Mucosa of gallbladder (tissue), 1 donor: ENCODE measurements at regions not wholly inside any gene's neighbourhood (a gene's known extent, or its start where the extent isn't known, plus 50 kb on each side); places are given as distances from the start of the nearest gene placed in this dataset.

Experiments
- DNase-seq: peaks from one replicate; pipeline ENCODE4 v3.0.0-alpha.2; 2020; ENCODE audit warnings: low spot score
- donor health status: DM: no; HTN: no; CAD: no.

DNA sequence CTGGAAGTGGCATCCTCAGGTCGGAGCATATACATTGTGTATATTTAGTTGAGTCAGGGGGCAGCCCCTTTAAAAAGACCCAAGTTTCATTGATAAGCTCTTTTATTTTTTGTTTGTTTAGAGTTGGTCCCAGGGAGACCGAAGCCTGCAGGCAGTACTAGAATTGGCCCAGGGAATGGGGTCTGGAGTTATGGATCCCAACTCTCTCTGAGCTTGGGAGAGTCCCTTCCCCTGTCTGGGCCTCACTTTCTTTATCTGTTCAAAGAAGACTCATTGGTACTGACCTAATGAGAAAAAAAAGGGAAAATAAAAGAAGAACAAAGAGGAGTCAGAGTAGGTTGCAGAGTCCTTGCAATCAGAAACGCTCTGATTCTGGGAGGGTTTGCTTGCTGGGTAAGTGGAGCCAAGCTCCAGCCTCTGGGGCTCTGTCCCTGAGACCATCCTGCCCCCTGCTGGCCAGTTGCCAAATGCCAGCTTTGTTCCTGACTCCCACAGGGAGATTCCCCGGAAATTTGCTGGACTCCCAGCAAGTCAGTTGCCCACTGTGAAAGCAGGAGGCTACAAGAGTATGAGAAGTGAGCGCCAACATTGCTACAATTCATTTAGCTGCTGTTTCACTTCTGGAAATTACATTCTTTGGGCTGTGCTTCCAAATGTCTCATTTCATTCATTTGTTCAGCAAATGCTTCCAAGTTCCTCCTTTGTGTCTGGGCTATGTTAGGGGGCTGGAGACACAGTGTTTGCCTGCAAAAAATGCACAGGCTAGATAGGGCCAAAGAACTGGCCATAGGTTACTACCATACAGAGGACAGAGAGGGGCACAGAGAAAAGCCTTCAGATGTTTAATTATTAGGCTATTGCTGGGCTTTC lies 156.2 kb downstream of the MELK start:
- DNase-seq: peak; percentile 72

DNA sequence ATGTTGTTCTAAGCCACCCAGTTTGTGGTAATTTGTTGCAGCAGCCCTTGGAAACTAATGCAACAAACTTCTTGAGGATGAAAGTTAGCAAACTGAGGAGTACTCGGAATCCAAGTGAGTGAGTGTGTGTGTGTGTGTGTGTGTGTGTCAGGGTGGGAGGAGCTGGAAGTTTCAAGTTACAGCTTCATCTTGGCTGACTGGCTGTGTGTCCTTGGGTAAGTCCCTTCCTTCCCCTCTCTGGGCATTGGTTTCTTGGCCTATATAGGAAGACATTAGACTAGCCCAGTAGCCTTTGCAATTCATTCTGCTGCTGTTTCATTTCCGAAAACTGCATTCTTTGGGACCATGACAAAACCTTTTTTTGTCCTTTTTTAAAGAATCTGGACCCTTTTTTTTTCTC lies 157.2 kb downstream of the MELK start:
- DNase-seq: no peak

DNA sequence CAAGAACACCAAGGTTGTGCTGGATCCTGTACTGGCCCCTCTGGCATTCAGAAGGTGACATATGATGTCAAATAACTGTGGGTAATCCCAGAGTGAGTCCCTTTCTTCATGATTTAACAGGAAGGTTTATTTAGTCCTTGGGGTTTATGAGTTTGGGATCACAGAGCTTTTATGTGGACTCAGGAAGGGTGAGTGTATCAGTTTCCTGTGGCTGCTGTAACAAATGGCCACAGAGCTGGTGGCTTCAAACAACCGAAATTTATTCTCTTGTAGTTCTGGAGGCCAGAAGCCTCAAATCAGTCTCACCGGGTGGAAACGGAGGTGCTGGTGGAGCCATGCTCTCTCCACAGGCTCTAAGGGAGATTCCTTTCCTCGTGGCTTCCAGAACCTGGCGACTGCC lies 157.7 kb downstream of the MELK start:
- DNase-seq: no peak

DNA sequence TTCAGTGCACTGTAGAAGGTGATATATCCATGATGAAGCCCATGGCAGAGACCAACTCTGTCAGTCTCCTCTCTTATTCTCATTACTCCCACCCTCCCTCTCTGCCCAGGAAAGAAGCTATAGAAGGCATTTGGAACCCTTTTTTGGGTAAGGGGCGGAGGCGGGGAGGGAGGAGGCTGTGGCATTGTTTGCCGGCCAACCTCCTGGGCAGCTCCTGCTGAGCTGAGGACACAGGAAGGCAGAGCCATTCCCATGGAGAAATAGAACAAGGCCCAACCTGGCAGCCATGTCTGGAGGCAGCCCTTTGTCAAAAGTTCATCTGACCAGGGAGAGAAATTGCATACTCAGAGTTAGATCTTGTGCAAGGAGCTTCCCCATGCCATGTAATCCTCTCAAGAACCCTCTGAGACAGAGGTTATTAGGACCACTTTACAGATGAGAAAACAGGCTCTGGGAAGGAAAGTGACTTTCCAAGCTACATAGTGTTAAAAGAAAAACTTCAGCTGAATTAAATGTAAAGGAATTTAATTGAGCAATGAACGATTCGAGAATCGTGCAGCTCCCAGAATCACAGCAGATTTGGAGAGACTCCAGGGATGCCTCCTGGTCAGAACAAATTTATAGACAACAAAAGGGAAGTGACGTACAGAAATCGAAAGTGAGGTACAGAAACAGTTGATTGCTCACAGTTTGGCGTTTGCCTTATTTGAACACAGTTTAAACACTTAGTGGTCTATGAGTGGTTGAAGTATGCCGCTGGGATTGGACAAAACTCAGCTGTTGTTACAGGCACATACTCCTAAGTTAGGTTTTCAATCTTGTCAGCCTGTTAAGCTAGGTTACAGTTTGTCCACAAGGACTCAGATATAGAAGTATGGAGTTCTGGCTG lies 158.6 kb downstream of the MELK start:
- no peak for DNase-seq

DNA sequence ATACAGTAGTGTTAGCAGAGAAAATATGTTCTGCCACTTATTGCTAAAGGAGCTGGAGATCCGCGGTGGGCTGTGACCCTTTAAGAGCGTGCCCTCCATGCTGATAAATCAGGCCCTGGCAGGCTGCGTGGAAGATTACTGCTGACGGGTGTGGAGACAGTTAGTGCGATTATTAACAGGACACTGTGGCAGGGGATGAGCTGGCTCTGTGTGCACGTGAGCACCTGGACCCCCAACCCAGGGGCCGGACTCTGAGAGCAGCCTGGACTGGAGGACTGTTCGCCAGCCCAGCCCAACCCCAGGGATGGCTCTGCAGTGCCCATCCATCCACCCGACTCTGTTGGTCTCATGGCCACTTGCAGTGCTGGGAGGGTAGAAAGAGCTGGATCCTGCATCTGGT lies 162.0 kb downstream of the MELK start:
- DNase-seq: no peak

DNA sequence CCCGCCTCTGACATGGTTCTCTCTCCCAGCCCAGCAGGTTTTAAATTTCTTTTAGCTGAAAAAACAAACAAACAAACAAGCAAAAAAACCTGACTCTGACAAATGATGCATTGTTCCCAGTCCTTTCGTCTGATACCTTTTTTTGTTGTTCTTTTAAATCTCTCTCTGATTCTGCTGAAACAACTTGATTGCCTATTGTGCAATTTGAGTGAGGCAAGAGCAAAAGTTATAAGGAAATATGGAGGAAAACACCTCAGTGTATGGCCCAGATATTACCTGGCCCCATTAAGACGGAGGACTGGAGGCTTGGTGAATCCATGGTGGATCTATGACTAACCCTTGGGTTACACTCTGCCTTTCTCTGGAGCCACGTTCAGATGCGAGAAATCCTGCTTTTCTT lies 164.0 kb downstream of the MELK start:
- no peak for DNase-seq

DNA sequence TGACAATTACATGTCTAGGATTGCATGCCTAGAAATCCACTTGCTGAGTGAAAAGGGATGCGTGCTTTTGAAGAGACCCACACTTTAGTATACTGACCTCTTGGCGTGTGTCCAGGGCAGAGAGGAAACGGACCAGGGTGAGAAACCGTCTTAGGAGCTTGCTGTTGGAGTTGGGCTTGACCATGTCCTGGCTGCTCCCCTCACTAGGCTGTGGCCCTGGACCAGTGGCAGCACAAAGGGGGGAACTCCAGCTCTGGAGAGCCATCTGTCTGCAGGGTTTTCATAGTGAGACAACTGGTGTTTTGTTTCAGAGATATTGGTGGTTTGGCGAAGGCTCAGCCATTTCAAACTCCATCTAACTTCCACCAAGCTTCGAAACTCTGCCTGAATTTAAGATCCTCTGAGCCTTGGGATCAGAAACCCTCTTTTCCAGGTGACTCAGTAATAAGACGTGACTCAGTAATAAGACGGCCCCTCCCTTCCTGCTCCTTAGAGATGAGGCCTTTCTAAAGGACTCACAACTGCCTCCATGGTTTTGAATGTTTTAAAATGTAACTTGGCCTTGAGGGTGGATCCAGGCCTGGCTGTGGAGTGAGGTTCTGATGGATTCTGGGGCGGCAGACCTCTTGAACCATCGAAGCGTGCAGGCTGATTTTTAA lies 165.8 kb downstream of the MELK start:
- no peak for DNase-seq

DNA sequence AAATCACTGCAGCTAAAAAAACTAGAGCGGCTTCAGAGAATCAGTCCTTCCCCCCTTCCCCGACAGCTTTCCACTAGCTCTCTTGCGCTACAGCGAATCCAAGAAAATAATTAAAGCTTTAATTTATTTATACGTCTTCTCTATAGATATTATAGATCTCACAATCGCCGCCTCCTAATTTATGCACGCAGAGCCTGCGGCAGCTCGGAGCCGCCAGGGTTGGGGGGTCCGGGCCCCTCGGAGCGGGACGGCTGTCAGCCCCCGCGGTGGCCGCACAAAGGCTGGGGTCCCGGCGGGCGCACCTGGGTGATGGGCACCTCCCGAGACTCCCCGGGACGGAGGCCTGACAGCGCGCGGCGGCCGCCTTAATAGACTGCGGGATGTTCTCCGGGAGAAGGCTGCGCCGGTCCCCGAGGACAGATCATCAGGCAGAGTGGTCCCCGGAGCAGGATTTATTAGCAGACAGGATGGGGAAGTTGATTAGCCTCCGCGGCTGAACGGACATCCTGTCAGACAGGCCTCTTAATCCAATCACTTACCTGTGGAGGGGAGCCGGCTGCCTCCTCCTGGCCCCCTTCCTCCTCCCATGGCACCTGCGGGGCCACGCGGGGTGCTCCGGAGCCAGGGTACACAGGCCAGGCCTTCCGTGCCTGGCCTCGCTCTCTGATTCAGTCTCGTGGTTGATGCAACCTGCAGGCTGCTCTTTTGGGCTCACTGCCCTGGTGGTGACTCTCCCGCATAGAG lies 166.8 kb downstream of the MELK start:
- DNase-seq: no peak

DNA sequence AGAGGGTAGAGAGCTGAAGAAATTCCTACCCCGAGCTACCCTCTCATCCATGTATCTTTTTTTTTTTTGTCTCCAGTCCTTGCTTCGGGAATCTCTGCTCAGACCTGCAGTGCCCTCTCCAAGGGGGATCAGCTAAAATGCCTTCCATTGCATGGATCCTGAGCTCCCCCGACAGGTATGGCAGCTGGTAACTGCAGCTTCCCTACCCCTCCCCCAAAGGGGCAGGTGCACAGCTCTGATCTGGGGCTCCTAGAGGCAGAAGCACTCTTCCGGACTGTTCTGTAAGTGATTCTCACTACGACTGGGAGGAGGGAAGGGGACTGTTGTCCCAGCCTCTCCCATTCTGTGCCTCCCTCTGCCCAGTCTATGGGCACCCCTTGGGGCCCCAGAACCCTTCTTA lies 169.6 kb downstream of the MELK start:
- DNase-seq: no peak

DNA sequence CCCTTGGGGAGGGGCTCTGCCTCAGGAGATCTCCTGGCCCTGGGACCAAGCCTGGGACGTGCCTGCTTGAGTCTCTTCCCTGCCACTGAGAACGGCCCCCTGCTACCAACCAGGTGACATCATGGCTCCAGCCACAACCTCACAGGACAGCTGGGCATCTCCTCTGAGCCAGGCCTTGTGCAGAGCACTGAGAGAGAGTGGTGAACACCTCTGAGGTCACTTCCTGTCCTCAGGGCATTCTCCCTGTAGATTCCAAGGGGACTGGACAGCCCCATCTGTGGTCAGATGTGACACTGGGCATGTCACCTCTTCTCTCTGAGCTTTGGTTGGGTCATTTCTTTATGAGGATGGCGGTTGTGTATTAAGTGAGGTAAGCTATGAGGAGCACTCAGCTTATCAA lies 172.0 kb downstream of the MELK start:
- no peak for DNase-seq

DNA sequence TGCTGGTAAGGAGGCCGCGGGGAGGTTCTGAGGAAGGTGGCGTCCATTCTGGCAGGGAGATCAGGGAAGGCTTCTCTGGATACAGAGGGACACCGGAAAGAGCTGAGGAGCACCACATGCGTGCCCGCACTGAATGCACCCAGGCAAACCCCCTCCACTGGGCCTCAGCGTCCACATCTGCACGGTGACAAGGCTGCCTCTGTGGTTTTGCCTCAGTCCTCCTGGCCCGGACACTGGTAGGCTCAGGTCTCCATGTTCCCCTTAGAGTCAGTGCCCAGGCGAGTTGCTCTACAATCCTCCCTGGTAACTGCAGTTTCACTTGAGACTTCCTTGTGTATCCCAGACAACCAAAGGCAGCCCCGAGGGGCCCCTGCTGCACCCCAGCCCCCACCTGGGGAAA lies 173.3 kb downstream of the MELK start:
- DNase-seq: no peak

DNA sequence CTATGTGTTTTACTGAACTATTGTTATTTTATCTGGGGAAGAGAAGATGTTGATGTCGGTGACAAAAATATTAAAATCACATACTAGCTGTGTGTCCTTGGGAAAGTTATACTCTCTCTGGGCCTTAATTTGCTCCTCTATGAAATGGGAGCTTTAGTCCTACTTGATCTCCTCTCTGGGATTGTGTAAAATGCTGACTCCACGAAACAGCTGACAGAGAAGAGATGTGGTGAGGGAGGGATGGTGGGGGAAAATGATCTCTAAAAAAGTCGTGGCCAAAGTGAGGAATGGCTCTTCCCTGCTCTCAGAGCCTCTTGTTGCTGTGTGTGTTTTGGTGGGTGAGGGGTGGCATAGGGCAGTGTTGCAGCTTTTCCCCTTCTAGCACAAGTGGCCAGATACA lies 173.7 kb downstream of the MELK start:
- DNase-seq: no peak

DNA sequence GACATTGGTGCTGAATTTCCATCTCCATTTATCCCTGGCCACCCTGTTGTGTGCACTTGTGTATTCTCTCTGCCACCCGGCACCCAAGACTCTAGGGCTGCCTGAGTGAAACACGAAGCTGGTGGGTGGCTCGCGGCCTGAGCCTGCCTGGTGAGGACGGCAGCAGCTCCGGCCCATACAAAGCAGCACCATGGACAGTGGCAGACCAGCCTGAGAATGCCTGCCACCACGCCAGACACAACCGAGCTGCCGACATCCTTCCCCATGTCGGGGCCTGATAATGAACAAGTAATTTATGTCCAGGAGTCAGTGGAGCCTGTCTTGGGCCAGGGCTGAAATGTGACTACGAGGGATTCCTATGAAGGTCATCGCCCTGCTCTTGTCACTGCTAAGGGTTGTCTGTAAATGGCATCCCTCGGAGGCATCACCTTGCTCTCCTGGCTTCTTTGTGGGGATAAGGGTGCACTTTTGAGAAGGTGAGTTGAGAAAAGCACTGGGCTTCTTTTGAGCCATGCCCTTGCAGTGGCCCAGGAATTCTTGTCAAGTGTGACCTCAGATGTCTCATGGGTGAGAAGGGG lies 175.7 kb downstream of the MELK start:
- peak; percentile 44 for DNase-seq

DNA sequence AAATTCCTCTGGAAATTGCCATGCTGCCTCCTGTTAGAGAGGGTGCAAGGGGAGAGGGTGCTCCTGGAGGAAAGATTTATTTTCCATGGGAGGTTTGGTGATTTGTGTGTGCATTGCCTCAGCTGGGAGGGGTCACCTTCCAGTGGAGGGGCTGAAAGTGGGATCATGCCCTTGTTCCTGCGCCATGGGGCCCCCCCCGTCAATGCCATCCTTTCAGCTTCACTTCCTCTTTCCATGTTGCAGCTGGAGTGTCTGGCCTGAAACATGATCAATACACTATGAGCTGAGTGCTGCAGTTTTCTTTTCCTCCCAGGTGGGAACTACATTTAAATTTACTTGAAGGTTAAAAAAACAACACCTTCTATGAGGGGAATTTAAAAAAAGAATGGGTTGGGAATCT lies 176.8 kb downstream of the MELK start:
- DNase-seq: no peak

DNA sequence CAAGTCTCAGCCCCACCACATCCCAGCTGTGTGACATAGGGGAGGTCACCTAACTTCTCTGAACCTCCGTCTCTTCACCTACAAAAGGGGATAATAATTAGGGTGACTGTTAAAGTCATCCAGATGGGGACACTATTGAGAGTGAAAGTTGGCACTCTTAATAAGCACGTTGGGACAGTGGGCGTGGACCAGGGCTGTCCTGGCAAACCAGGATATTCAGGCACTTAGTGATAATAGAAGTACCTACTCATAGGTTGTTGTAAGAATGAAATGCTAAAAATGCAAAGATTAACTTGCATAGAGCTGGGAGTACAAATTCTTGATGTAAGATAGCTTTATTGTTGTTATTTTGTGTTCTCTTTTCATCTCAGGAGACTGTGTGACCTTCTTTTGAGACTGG lies 177.9 kb downstream of the MELK start:
- DNase-seq: no peak

DNA sequence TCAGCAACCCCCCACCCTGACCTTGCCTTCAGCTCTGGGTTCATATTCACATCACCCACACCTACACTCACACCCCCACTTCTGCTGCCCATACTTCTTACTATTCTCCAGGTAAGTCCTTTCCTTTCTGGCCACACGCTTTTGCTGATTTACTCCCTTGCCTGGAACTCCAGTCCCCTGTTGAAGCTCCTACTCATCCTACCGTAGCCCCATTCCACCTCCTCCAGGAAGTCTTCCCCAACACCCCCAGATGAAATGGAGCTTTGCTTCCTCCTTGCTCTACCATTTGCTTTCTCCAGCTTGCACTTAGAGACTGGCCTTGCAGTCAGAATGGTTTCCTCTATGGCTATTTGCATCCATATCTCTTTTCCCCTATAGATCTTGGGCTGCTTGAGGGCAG lies 182.3 kb downstream of the MELK start:
- DNase-seq: no peak

DNA sequence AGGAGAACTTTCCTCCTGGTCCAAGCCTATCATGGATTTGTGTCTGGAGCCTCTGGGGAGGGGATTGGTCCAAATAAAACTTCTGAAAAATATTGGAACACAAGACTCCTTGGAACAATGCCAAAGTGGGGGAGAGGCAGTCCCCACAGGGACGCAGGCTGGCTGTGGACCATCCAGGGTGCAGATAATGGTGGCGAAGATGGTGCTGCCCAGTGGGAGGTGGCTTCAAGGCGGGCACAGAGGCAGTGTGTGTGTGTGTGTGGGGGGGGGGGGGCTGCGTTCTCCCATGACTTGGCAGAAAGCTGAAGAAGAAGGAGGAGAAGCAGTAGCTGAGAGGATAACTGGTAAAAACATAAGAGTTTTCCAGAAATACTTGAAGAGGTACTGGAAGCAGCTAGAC lies 186.4 kb downstream of the MELK start:
- DNase-seq: no peak

DNA sequence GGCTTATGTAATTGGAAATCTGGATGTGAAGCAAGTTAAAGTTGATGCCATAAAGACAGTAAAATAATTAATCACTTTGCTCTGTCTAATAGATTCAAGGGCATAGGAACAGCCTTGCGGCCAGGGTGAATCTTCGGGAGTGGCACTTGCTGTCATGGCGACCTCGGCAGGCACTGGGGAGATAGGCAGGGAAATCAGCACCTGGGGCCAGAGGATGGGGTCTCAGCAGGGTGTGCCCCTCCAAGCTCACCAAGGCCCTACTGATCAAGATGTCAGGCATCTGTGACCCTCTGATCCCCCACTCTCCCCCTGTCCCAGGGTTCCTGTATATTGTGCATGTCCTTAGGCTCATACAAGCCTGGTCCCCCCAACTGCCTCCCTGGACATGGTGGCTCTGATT lies 187.3 kb downstream of the MELK start:
- no peak for DNase-seq

DNA sequence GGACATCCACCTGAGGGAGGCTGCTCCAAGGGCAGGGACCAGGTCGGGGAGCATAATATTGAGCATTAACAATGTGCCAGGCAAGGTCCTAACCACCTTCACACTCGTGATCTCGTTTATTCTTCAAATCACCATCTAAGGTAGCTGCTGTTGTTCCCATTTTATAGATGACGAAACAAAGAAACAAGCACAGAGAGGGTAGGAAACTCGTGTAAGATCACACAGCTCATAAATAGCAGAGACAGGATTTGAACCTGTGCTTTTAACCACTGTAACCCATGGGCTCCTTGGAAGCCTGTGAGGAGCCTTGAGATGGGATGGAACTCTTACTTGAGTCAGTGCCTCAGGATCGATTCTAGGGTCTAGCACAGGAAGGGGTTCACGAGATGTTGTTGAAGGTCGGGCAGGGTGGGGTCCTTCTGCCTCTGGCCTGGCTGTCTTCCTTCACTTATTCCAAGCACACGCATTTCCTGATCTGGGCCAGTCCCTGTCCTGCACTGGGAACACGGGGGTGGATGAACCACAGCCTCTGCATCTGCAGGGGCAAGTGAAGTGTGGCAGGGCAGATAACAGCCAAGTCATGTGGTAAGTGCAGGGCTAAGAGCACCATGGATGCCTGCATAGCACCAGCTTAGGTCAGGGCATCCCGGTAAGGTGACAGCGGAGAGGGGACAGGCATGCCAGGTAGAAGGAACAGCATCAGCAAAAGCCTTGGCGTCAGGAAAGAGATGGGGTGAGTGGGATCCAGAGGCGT lies 188.1 kb downstream of the MELK start:
- no peak for DNase-seq

DNA sequence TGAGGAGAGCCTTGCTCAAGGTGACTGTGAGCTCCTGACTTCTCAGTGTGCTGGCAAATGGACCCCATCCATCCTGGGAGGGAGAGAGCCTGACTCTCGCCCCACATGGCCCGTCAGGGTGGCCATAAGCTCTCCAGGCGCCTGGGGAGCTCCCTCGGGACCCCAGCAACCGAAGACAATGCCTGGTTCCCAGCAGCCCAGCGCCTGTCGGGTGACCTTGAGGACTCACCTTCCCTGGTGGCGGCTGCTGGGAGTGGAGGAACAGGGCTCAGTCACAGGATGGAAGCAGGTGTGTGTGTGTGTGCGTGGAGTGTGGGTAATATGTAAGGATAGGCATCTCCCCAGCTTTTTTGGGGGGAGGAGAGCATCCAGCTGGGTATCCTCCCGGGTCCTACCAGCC lies 190.3 kb downstream of the MELK start:
- DNase-seq: no peak

DNA sequence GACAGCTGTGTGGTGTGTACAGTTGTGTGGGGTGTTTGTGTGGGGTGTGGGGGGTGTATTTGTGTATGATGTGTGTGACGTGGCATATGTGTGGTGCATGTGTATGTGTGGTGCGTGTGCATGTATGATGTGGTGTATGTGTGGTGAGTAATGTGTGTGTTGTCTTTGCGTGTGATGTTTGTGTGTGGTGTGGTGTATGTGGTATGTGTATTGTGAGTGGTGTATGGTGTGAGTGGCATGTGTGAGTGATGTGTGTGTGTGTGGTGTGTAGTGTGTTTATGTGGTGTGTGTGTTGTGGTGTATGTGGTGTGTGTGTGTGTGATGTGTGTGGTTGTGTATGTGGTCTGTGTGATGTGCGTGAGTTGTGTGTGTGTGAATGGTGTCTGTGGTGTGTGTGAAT lies 191.1 kb downstream of the MELK start:
- no peak for DNase-seq
